Calu3 (cell line): ENCODE measurements at regions not wholly inside any gene's neighbourhood (a gene's known extent, or its start where the extent isn't known, plus 50 kb on each side); places are given as distances from the start of the nearest gene placed in this dataset.

ENCODE experiments used
- BruUV-seq: library from RNA; stranded (reverse); fragments of 400-500 nt; replicated peaks from 2 replicates; lab custom pipeline; 2021; lab: Mats Ljungman, UMichigan
- CTCF ChIA-PET: fragments of 300-600 bp; sonication (Branson Sonifier 250); formaldehyde crosslinking; loops from one replicate; lab custom pipeline; 2022; ENCODE audit warnings: antibody characterized with exemption; lab: Charles Lee
- DNase-seq: peaks from one replicate; pipeline ENCODE4 v3.0.0; 2022
- H3K27ac Mint-ChIP-seq: one replicate; pipeline ENCODE4 v1.8.0; 2022; ENCODE audit warnings: mixed read lengths; ENCODE audit not compliant: unreplicated experiment
- H3K27me3 Mint-ChIP-seq: one replicate; pipeline ENCODE4 v1.8.0; 2022; ENCODE audit warnings: mixed read lengths; ENCODE audit not compliant: unreplicated experiment
- H3K36me3 Mint-ChIP-seq: one replicate; pipeline ENCODE4 v1.8.0; 2022; ENCODE audit warnings: mild to moderate bottlenecking, moderate library complexity, mixed read lengths; ENCODE audit not compliant: insufficient read depth, unreplicated experiment
- H3K4me1 Mint-ChIP-seq: one replicate; pipeline ENCODE4 v1.8.0; 2022; ENCODE audit warnings: mild to moderate bottlenecking, low read depth, mixed read lengths; ENCODE audit not compliant: unreplicated experiment
- H3K4me3 Mint-ChIP-seq: one replicate; pipeline ENCODE4 v1.8.0; 2022; ENCODE audit warnings: mild to moderate bottlenecking, low read depth, moderate library complexity, mixed read lengths; ENCODE audit not compliant: unreplicated experiment
- H3K9me3 Mint-ChIP-seq: one replicate; pipeline ENCODE4 v1.8.0; 2022; ENCODE audit warnings: low read depth, mixed read lengths; ENCODE audit not compliant: unreplicated experiment
- CTCF ChIP-seq: fragments of 200-600 bp; IDR thresholded peaks from one replicate; pipeline ENCODE4 v1.8.0; 2022; ENCODE audit warnings: antibody characterized with exemption; ENCODE audit not compliant: unreplicated experiment
- intact Hi-C: fragments of 100-400 bp; cut with micrococcal nuclease; formaldehyde crosslinking; loops from one replicate; pipeline ENCODE4 v1.10.0; 2022; ENCODE audit not compliant: unreplicated experiment

GRCh38 chr20:6626805-6627204 is 140.7 kb upstream of the BMP2 start:
- DNase-seq: no peak
- H3K27ac Mint-ChIP-seq: no peak overlapping the region
- BruUV-seq: no TSS peak
- intact Hi-C loops: no loop called here
- H3K36me3 Mint-ChIP-seq: no peaks in the 10 kb centered on the region
- CTCF ChIA-PET: interaction anchor here (0.7 kb wide), 1 partner anchor 36 kb away, joined by 3 read pairs; no protein-coding TSS in a partner anchor
- H3K9me3 Mint-ChIP-seq: no peaks in the 10 kb centered on the region
- H3K27me3 Mint-ChIP-seq: no peaks in the 10 kb centered on the region
- H3K4me1 Mint-ChIP-seq: no peaks in the 10 kb centered on the region
- no peak overlapping the region for H3K4me3 Mint-ChIP-seq
- no peak for TF ChIP-seq CTCF

DNA sequence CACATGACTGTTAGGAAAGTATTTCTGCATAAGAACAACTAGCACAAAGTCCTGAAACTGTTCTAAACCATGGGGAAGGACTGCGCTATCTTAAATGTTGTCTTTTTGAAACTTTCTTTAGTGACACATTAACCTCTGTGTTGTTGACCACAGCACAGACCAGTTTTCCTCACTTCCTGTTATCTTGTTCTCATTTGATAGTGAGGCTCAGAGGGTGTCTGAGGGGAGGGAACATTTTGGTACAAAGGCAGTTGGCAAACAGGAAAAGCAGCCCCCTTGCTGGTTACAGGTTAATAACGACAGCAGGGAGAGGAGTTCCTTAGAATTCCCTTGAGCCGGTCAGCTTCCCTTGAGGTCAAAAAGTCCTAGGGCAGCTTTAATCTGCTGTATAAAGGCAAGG is 143.5 kb upstream of the BMP2 start:
- no peak for DNase-seq
- no peak overlapping the region for H3K4me3 Mint-ChIP-seq
- TF ChIP-seq CTCF: no peak
- intact Hi-C loops: no loop called here
- BruUV-seq: no TSS peak
- H3K4me1 Mint-ChIP-seq: no peaks in the 10 kb centered on the region
- H3K27ac Mint-ChIP-seq: no peak overlapping the region
- H3K9me3 Mint-ChIP-seq: no peaks in the 10 kb centered on the region
- no peaks in the 10 kb centered on the region for H3K27me3 Mint-ChIP-seq
- CTCF ChIA-PET: no interaction called here
- H3K36me3 Mint-ChIP-seq: no peaks in the 10 kb centered on the region

- Mint-ChIP-seq H3K27me3 (no peaks in the 10 kb centered on the region), H3K4me1 (no peaks in the 10 kb centered on the region), H3K36me3 (no peaks in the 10 kb centered on the region), H3K27ac (no peak overlapping the region), H3K9me3 (no peaks in the 10 kb centered on the region), H3K4me3 (no peak overlapping the region)
- intact Hi-C loops: no loop called here
- no TSS peak for BruUV-seq
- TF ChIP-seq CTCF: no peak
- CTCF ChIA-PET: interaction anchor here (0.8 kb wide), 1 partner anchor 9 kb away, joined by 3 read pairs; no protein-coding TSS in a partner anchor
- no peak for DNase-seq
These were observed 145.4 kb upstream of the BMP2 start for GRCh38 chr20:6622041-6622440.

- intact Hi-C loops: no loop called here
- Mint-ChIP-seq H3K4me3 (no peak overlapping the region), H3K36me3 (no peaks in the 10 kb centered on the region), H3K4me1 (peaks cover 19% of the 10 kb centered on the region), H3K27ac (no peak overlapping the region), H3K9me3 (no peaks in the 10 kb centered on the region), H3K27me3 (no peaks in the 10 kb centered on the region)
- CTCF ChIA-PET: no interaction called here
- DNase-seq: no peak
- no TSS peak for BruUV-seq
- no peak for TF ChIP-seq CTCF
These were observed 149.4 kb upstream of the BMP2 start for GRCh38 chr20:6618051-6618450.
